Left forelimb (tissue), 1 donor: ENCODE measurements at regions not wholly inside any gene's neighbourhood (a gene's known extent, or its start where the extent isn't known, plus 50 kb on each side); places are given as distances from the start of the nearest gene placed in this dataset.
"Not testable (repeated sequence)": the region's sequence is repeated elsewhere in the genome, so short reads cannot be mapped to it uniquely, and the experiment has no call there.

Experiments used
- DNase-seq: peaks from one replicate; pipeline ENCODE4 v3.0.0-alpha.2; 2018; ENCODE audit warnings: low spot score

DNA sequence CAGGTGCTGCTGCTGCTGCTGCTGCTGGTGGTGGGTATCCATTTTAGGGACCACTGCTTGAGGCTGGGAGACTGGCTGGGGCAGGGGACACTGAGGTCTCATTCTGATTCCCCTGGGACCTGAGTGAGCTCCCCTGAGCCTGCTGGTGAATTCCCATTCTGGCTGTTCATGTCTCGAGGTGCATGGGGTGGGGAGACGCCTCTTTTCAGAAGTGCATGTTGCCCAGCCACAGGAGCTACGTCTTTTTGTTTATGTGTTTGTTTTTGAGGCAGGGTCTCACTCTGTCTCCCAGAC, 133.4 kb downstream of the RHOU start:
- DNase-seq: no peak

GRCh38 chr1:228869312-228869824, 134.1 kb downstream of the RHOU start:
- DNase-seq: no peak

DNA sequence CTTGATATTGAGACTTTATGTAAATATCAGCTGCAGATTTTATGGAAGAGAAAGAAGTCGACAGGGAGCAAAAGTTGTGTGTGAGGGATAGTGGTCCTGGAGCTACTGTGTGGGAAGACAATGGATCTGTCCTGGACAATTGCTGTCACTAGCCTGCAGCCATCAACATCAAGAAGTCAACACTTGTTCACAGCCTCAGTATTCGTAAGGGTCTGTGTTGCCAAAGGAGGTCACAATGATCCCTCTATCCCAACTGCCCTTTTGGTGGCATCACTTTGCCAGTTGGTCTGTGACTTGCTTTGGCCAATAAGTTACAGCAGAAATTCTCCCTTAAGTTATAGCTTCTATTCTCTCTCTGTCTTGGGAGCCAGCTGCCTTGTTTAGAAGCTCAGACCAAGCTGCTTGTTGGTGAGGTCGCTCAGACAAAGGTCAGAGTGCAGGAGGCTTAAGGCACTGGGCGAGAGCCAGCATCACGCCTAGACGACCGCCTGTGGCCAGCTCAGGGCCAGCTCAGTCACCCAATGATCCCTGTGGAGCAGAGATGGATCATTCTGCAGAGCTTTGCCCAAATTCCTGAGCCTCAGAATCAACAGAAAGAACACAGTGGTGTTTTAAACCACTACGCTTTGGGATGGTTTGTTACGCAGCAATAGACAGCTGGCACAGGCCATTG, 134.9 kb downstream of the RHOU start:
- DNase-seq: no peak

- DNase-seq: no peak
These were observed 136.2 kb downstream of the RHOU start for GRCh38 chr1:228871314-228872061.

GRCh38 chr1:228872080-228872479, 136.8 kb downstream of the RHOU start:
- DNase-seq: no peak

DNA sequence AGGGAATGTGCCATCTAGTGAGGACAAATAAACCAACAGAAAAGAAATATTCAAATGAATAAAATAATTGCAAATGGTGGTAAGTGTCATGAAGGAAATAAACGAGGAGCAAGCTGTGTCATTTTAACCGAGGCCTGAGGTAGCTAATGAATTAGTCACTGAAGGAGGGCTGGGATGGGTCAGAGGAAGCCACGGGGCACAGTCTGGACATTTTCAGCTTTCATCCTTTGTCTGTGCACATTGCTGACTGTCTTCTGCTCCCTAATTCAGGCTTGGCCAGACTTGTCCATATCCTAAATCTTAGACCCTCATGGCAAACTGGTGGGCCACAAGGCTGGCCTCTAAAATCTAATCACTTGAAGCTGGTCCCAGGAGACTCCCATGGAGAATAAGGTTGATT, 138.4 kb downstream of the RHOU start:
- DNase-seq: no peak

GRCh38 chr1:228875741-228876140, 140.5 kb downstream of the RHOU start:
- no peak for DNase-seq

- DNase-seq: no peak
These were observed 140.9 kb downstream of the RHOU start for GRCh38 chr1:228876187-228876586.

DNA sequence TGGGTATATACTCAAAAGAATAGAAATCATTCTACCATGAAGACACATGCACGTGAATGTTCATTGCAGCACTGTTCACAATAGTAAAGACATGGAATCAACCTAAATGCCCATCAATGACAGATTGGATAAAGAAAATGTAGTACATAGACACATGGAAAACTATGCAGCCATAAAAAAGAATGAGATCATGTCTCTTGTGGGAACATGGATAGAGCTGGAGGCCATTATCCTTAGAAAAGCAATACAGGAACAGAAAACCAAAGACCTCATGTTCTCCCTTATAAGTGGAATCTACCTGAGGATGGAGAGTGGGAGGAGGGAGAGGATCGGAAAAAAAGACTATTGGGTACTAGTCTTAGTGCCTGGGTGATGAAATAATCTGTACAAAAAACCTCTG, 143.9 kb downstream of the RHOU start:
- no peak for DNase-seq

DNA sequence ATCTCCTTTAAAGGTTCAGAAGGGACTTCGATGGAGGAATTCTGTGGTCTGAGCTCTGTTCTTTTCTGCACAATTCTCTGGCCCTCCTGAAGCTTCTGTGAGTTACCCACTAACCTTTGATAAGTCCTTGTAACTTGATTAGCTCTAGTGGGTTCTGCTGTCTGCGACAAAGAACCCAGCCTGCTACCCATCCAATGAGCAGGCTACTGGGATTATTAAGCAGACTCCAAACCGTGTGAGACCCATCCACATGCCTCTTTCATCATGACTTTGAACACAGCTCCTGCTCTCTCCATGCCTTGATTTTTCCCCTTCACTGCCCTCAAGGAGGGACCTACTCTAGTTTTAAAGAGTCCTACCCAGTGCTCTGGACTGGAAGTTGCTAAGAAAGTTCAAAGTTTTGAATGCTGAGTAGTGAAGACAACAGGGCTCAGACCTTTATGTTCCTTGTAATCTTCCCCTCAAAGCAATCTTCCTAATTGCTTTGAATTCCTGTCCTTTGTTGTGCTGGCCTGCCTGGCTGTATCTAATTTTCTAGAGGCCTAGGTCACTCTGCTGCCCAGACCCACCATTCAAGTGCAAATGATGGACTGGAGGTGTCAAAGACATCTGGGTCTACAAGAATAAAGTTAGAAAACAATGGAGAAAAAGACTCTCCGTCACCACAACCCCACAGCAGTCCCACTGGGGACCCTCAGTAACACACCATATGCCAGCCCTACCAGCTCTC, 146.9 kb downstream of the RHOU start:
- no peak for DNase-seq

DNA sequence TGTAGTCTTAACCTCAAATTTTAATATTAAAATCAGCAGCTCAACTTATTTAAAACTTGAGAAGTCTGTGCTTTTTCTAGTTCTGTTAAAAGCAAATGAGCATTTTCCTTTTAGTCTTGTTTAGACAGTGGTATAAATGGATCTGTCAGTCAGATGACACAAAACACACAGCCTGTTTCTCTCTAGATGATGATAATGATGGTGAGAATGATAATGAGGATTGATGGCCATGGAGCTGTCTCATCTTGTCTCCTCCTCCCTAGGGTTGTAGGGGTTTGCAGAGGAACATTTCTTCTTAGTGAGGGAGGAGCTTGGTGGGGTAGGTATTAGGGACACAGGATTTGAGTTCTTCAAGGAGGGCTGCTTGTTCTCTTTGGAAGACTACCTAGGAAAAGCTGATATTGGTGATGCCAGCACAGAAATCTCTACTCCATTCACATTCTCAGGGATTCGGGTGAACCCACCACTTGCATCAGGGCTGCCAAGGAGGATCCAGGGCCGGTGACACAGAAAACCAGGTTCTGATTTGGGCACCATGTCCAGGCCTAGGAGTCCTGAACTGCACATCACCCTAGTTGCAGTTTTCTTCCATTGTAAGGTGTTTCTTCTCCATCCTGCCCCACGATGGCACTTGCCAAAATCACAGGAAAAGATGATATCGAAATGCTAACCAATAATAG, 147.6 kb downstream of the RHOU start:
- no peak for DNase-seq

- DNase-seq: no peak
These were observed 148.3 kb downstream of the RHOU start for GRCh38 chr1:228883535-228883934.

DNA sequence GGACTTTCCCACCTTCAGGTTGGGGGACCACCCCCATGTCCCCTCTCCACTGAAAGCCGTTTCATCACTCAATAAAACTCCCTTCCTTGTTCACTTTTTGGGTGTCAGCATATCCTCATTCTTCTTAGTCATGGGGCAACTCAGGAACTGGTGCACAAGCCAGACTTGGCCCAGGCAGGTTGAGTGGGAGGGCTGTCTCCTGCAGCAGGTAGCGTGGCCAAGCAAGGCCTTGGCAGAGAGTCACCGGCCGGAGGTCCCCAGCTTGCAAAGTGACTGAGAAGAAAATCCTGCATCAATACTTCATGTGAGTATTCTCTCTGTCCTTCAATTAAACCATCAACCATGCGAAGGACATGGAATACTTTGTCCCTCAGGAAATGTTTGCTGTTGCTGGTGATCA, 148.9 kb downstream of the RHOU start:
- no peak for DNase-seq

DNA sequence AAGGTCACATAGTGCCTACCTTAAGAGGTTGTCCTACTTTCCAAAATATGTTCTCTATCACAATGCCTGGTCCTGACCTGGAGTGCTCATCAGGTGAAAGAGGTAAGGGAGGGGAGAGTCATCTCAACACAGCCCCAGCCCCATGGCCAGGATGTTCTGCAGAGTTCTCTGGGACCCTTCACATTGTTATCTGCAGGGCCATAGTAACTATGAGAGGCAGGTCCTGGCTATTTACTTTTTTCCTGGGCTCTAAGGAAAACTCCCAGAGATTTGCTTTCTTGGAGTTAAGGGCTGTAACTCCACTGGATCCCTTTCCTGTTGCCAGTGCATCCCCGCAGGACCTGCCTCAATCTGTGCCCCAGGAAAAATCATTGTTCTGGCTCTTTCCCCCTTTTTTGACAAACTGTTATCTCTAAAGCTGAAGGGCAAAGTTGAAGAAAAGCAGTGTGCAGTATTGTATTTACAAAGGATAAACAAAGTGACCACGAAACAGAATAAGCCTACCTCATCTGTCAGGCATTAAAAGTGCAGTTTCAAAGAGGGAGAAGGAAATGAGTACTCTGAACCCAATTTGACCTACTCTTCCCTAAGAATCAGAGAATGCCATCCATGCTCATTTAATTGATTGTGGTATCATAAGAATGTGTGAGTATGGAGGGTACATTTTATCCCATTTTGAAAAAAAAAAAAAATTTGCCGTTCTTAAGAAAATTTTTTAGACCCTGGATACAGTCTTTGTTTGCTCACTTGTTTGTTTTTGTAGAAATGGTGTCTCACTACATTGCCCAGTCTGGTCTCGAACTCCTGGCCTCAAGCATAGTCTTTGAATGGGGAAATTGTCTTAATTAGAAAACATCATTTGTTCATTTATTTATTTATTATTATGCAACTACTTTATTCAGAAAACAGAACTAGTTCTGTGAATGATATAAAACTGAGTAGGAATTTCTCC, 149.6 kb downstream of the RHOU start:
- DNase-seq: no peak

DNA sequence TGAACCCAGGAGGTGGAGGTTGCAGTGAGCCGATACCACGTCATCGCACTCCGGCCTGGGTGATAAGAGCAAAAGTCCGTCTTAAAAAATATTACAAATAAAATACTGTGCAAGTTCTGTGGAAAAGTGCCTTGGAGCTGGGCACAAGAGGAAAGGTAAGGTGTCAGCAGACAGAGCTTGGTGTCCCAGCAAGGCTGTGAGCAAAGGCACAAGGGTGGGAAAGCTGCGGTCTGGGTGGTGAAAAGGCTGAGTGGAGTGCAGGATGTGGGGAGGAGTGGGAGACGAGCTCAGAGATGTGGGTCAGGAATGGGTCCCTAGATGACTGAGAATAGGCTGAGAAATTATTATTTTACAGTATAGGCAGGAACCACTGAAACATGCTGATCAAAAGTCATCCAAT, 150.6 kb downstream of the RHOU start:
- no peak for DNase-seq

- DNase-seq: no peak
These were observed 151.8 kb downstream of the RHOU start for GRCh38 chr1:228887101-228887500.

DNA sequence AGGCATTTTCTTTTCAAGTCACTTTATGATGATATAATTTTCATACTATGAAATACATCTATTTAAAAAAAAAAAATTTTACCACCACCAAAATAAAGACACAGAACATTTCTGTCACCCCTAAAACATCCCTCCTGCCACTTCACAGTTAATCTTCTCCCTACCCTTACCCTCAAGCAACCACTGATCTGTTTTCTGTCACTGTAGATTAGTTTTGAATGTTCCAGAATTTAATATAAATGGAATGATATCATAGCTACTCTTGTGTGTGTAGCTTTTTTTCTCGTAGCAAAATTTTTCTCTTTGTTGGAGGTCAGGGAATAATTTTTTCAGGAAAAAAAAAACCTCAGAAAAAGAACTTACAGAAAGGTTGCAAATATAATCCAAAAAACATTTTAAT, 152.7 kb downstream of the RHOU start:
- DNase-seq: no peak

GRCh38 chr1:228889289-228889688, 154.0 kb downstream of the RHOU start:
- no peak for DNase-seq

GRCh38 chr1:228891272-228892034, 156.2 kb downstream of the RHOU start:
- no peak for DNase-seq

DNA sequence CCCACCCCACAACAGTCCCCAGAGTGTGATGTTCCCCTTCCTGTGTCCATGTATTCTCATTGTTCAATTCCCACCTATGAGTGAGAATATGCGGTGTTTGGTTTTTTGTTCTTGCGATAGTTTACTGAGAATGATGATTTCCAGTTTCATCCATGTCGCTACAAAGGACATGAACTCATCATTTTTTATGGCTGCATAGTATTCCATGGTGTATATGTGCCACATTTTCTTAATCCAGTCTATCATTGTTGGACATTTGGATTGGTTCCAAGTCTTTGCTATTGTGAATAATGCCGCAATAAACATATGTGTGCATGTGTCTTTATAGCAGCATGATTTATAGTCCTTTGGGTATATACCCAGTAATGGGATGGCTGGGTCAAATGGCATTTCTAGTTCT, 156.9 kb downstream of the RHOU start:
- not testable (repeated sequence) for DNase-seq
